Activated CD4-positive, alpha-beta T cell treated with anti-CD3 and anti-CD28 coated beads, Interleukin-2, amount 50 U/mL, for 1 hour (primary cell): ENCODE measurements at regions not wholly inside any gene's neighbourhood (a gene's known extent, or its start where the extent isn't known, plus 50 kb on each side); places are given as distances from the start of the nearest gene placed in this dataset.
"Not testable (repeated sequence)": the region's sequence is repeated elsewhere in the genome, so short reads cannot be mapped to it uniquely, and the experiment has no call there.

Experiments used
- DNase-seq: peaks from one replicate; pipeline ENCODE4 v3.0.0-alpha.2; 2020

- not testable (repeated sequence) for DNase-seq
Measured at GRCh38 chr9:94191706-94192105, 67.4 kb upstream of the ZNF169 start.

DNA sequence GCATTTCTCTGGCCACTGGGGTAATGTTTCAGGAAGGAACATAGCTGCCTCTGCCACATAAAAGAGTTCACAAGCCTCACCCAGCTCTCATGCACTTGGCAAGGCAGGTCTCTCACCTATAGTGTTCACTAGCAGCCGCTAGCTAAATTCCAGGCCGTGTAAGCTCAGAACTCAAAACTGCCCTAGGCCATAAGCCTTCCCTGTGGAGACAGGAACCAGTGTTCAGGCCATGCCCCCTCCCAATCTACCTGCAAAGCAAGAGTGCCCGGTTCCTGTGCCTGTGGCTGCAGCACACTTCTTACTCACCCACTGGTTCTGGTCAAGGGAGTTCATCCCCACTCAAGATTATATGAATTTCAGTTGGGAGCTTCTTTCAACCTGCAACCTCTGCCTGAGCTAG, 60.7 kb upstream of the ZNF169 start:
- DNase-seq = no peak

DNA sequence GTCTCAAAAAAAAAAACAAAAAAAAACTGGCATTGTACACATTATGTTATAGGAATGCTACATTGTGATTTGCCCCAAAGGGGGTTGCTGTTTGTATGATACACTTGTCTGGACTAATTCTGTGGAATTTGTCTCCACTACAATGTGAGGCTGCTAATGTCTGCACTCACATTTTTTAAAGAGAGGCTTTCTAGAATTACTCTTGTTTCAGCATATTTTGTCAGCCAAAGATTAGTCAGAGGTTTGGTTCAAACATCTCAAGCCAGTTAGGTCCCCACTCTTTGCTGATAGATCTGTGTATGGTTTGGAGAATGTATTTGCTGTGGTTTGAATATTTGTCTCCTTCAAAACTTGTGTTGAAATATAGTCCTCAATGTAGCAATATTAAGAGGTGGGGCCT, 59.3 kb upstream of the ZNF169 start:
- no peak for DNase-seq

GRCh38 chr9:94204174-94204573, 54.9 kb upstream of the ZNF169 start:
- DNase-seq = no peak

GRCh38 chr9:94207781-94208180, 51.3 kb upstream of the ZNF169 start:
- no peak for DNase-seq
